ENCODE measurements at regions not wholly inside any gene's neighbourhood (a gene's known extent, or its start where the extent isn't known, plus 50 kb on each side); places are given as distances from the start of the nearest gene placed in this dataset.
"Not testable (repeated sequence)": the region's sequence is repeated elsewhere in the genome, so short reads cannot be mapped to it uniquely, and the experiment has no call there.

DNA sequence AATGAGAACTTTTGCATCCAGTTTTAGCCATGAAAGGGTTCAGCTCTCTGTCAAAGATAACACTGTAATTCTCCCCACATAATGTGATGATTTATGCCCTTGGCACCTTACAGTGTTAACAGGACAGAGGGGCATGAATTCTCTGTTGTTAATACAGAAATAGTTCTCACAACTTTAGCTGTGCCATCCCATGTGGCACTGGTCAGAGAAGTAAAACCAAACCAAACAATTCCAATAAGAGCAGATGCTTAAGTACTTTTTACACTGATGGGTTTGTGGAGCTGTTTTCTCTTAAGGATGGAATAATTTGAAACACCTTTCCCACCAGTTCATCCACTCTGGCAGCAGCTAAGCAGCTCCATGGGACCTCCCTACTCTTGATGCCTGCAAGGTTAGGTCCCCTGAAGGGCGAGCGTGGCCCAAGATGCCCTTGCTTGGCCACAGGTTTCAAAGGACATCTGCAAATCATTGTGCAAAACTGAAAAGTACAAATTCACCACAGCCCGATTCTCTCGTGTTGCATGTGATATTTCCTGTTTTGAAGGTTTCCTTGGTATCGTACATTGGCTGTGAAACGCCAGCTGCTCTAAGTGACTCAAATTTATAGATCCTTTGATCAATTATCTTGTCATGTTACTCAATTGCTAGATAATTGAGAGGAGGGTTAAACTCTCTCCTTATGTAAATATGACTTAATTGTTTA is 82.5 kb upstream of the CREB5 start:
- peak overlapping the region; percentile 19 for H2AFZ ChIP-seq (ENCODE audit: low read length, unreplicated experiment)
- no peaks in the 10 kb centered on the region for H3K27me3 ChIP-seq (ENCODE audit: insufficient read depth, low read length)
- H3K79me2 ChIP-seq (ENCODE audit: control insufficient read depth, insufficient read depth, low read length, unreplicated experiment): no peaks in the 10 kb centered on the region
- no peak overlapping the region for H3K27ac ChIP-seq (ENCODE audit: low read depth, low read length)
- peaks cover 18% of the 10 kb centered on the region for H3K4me1 ChIP-seq (ENCODE audit: control insufficient read depth, insufficient read depth, low read length, unreplicated experiment)
- H3K36me3 ChIP-seq (ENCODE audit: insufficient read depth, low read length): no peaks in the 10 kb centered on the region
- no peak overlapping the region for H3K4me3 ChIP-seq (ENCODE audit: low read depth, low read length)

- no peaks in the 10 kb centered on the region for H3K27me3 ChIP-seq (ENCODE audit: insufficient read depth, low read length)
- H2AFZ ChIP-seq (ENCODE audit: low read length, unreplicated experiment): peak overlapping the region; percentile 38
- H3K36me3 ChIP-seq (ENCODE audit: insufficient read depth, low read length): no peaks in the 10 kb centered on the region
- H3K27ac ChIP-seq (ENCODE audit: low read depth, low read length): peak overlapping the region; percentile 10; the same call in 1 of the 2 replicates
- peak overlapping the region; percentile 34 for H3K4me3 ChIP-seq (ENCODE audit: low read depth, low read length)
- H3K79me2 ChIP-seq (ENCODE audit: control insufficient read depth, insufficient read depth, low read length, unreplicated experiment): no peaks in the 10 kb centered on the region
- H3K4me1 ChIP-seq (ENCODE audit: control insufficient read depth, insufficient read depth, low read length, unreplicated experiment): peaks cover 18% of the 10 kb centered on the region
These were observed 81.8 kb upstream of the CREB5 start for GRCh38 chr7:28330384-28331070.

- H3K4me3 ChIP-seq (ENCODE audit: low read depth, low read length): no peak overlapping the region
- H3K36me3 ChIP-seq (ENCODE audit: insufficient read depth, low read length): no peaks in the 10 kb centered on the region
- no peak overlapping the region for H2AFZ ChIP-seq (ENCODE audit: low read length, unreplicated experiment)
- no peaks in the 10 kb centered on the region for H3K27me3 ChIP-seq (ENCODE audit: insufficient read depth, low read length)
- peaks cover 18% of the 10 kb centered on the region for H3K4me1 ChIP-seq (ENCODE audit: control insufficient read depth, insufficient read depth, low read length, unreplicated experiment)
- H3K79me2 ChIP-seq (ENCODE audit: control insufficient read depth, insufficient read depth, low read length, unreplicated experiment): no peaks in the 10 kb centered on the region
- no peak overlapping the region for H3K27ac ChIP-seq (ENCODE audit: low read depth, low read length)
These were observed 80.3 kb upstream of the CREB5 start for GRCh38 chr7:28332046-28332445.

- H3K36me3 ChIP-seq (ENCODE audit: insufficient read depth, low read length); H3K27me3 ChIP-seq (ENCODE audit: insufficient read depth, low read length); H3K79me2 ChIP-seq (ENCODE audit: control insufficient read depth, insufficient read depth, low read length, unreplicated experiment); H2AFZ ChIP-seq (ENCODE audit: low read length, unreplicated experiment); H3K4me3 ChIP-seq (ENCODE audit: low read depth, low read length); H3K27ac ChIP-seq (ENCODE audit: low read depth, low read length): not testable (repeated sequence)
- peaks cover 18% of the 10 kb centered on the region for H3K4me1 ChIP-seq (ENCODE audit: control insufficient read depth, insufficient read depth, low read length, unreplicated experiment)
These were observed 78.8 kb upstream of the CREB5 start for GRCh38 chr7:28333548-28333947.

- no peaks in the 10 kb centered on the region for H3K79me2 ChIP-seq (ENCODE audit: control insufficient read depth, insufficient read depth, low read length, unreplicated experiment)
- no peaks in the 10 kb centered on the region for H3K4me1 ChIP-seq (ENCODE audit: control insufficient read depth, insufficient read depth, low read length, unreplicated experiment)
- no peak overlapping the region for H3K4me3 ChIP-seq (ENCODE audit: low read depth, low read length)
- no peak overlapping the region for H3K27ac ChIP-seq (ENCODE audit: low read depth, low read length)
- H3K36me3 ChIP-seq (ENCODE audit: insufficient read depth, low read length): no peaks in the 10 kb centered on the region
- H2AFZ ChIP-seq (ENCODE audit: low read length, unreplicated experiment): no peak overlapping the region
- no peaks in the 10 kb centered on the region for H3K27me3 ChIP-seq (ENCODE audit: insufficient read depth, low read length)
These were observed 75.5 kb upstream of the CREB5 start for GRCh38 chr7:28336806-28337205.

DNA sequence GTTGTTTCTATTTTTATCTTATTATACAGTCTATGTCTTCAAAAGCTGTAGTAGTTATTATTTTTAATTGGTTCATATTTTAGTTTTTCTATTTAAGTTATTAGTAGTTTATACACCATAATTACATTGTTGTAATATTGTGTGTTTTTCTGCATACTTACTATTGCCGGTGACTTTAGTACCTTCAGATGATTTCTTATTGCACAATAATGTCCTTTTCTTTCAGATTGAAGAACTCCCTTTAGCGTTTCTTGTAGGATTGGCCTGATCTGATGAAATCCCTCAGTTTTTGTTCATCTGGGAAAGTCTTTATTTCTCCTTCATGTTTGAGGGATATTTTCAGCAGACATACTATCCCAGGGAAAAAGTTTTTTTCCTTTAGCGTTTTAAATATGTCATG is 74.3 kb upstream of the CREB5 start:
- Histone ChIP-seq H3K27me3 (ENCODE audit: insufficient read depth, low read length) (no peaks in the 10 kb centered on the region), H3K27ac (ENCODE audit: low read depth, low read length) (no peak overlapping the region), H2AFZ (ENCODE audit: low read length, unreplicated experiment) (no peak overlapping the region), H3K4me3 (ENCODE audit: low read depth, low read length) (no peak overlapping the region), H3K79me2 (ENCODE audit: control insufficient read depth, insufficient read depth, low read length, unreplicated experiment) (no peaks in the 10 kb centered on the region), H3K36me3 (ENCODE audit: insufficient read depth, low read length) (no peaks in the 10 kb centered on the region), H3K4me1 (ENCODE audit: control insufficient read depth, insufficient read depth, low read length, unreplicated experiment) (no peaks in the 10 kb centered on the region)

- H3K36me3 ChIP-seq (ENCODE audit: insufficient read depth, low read length): no peaks in the 10 kb centered on the region
- peaks cover 25% of the 10 kb centered on the region for H3K4me1 ChIP-seq (ENCODE audit: control insufficient read depth, insufficient read depth, low read length, unreplicated experiment)
- no peak overlapping the region for H2AFZ ChIP-seq (ENCODE audit: low read length, unreplicated experiment)
- H3K79me2 ChIP-seq (ENCODE audit: control insufficient read depth, insufficient read depth, low read length, unreplicated experiment): no peaks in the 10 kb centered on the region
- H3K4me3 ChIP-seq (ENCODE audit: low read depth, low read length): no peak overlapping the region
- no peaks in the 10 kb centered on the region for H3K27me3 ChIP-seq (ENCODE audit: insufficient read depth, low read length)
- no peak overlapping the region for H3K27ac ChIP-seq (ENCODE audit: low read depth, low read length)
These were observed 68.9 kb upstream of the CREB5 start for GRCh38 chr7:28343462-28343861.

GRCh38 chr7:28346256-28346655 is 66.1 kb upstream of the CREB5 start:
- Histone ChIP-seq H3K4me1 (ENCODE audit: control insufficient read depth, insufficient read depth, low read length, unreplicated experiment) (peaks cover 39% of the 10 kb centered on the region), H2AFZ (ENCODE audit: low read length, unreplicated experiment) (no peak overlapping the region), H3K27ac (ENCODE audit: low read depth, low read length) (no peak overlapping the region), H3K36me3 (ENCODE audit: insufficient read depth, low read length) (no peaks in the 10 kb centered on the region), H3K4me3 (ENCODE audit: low read depth, low read length) (no peak overlapping the region), H3K27me3 (ENCODE audit: insufficient read depth, low read length) (no peaks in the 10 kb centered on the region), H3K79me2 (ENCODE audit: control insufficient read depth, insufficient read depth, low read length, unreplicated experiment) (no peaks in the 10 kb centered on the region)

GRCh38 chr7:28346676-28347363 is 65.5 kb upstream of the CREB5 start:
- H3K4me1 ChIP-seq (ENCODE audit: control insufficient read depth, insufficient read depth, low read length, unreplicated experiment): peaks cover 39% of the 10 kb centered on the region
- H3K4me3 ChIP-seq (ENCODE audit: low read depth, low read length): no peak overlapping the region
- no peaks in the 10 kb centered on the region for H3K79me2 ChIP-seq (ENCODE audit: control insufficient read depth, insufficient read depth, low read length, unreplicated experiment)
- H3K27ac ChIP-seq (ENCODE audit: low read depth, low read length): peak overlapping the region; percentile 77
- H3K36me3 ChIP-seq (ENCODE audit: insufficient read depth, low read length): no peaks in the 10 kb centered on the region
- no peaks in the 10 kb centered on the region for H3K27me3 ChIP-seq (ENCODE audit: insufficient read depth, low read length)
- H2AFZ ChIP-seq (ENCODE audit: low read length, unreplicated experiment): peak overlapping the region; percentile 43

DNA sequence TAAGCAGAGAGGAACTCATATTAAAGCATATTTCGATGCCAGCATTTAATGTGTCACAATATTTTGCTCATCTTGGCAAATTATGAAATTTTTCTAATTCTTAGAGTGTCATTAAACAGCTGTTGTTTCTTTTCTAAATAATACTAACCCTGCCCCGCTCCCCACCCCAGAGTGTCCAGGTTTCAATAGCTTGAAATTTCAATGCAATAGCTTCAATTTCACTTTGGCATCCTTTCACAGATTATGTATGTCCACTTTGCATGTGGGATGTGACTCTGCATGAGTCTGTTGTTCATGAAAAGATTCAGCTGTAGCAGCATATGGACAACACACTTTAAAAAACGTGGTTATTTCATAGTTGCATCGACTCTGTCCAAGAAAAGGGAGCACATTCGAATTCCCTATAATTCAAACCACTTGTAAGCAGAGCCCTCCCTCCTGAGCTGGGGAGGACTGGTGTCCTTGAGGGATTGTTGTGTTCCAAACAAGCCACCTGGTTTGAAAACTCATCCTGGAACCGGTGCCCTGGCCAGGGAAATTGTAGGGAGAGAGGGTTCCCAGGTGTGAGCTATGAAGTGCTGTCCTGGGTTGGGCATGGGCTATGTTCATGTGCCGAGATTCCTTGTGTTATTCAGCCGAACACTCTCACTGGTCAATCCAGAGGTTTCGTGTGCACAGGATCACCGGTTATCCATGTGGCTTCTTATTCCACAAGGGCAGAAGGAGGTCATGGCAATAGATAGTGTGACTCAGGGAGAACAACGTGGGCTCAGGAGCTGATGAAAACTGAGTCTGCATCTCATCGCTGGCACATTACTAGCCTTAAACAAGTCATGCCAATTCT is 64.6 kb upstream of the CREB5 start:
- peak overlapping the region; percentile 43 for H2AFZ ChIP-seq (ENCODE audit: low read length, unreplicated experiment)

More for the DNA sequence above, 64.6 kb upstream of the CREB5 start:
- H3K4me3 ChIP-seq (ENCODE audit: low read depth, low read length): peak overlapping the region; percentile 48
- no peaks in the 10 kb centered on the region for H3K79me2 ChIP-seq (ENCODE audit: control insufficient read depth, insufficient read depth, low read length, unreplicated experiment)
- no peaks in the 10 kb centered on the region for H3K27me3 ChIP-seq (ENCODE audit: insufficient read depth, low read length)
- no peaks in the 10 kb centered on the region for H3K36me3 ChIP-seq (ENCODE audit: insufficient read depth, low read length)
- H3K27ac ChIP-seq (ENCODE audit: low read depth, low read length): peak overlapping the region; percentile 77
- peaks cover 43% of the 10 kb centered on the region for H3K4me1 ChIP-seq (ENCODE audit: control insufficient read depth, insufficient read depth, low read length, unreplicated experiment)

All from ACC112 (cell line).